CD14-positive monocyte (primary cell): ENCODE measurements at regions not wholly inside any gene's neighbourhood (a gene's known extent, or its start where the extent isn't known, plus 50 kb on each side); places are given as distances from the start of the nearest gene placed in this dataset.

Experiments used
- DNase-seq, 3 donors: peaks; one replicate each; pipeline ENCODE4 v3.0.0-alpha.2; 2011 to 2022
- H2AFZ ChIP-seq: 2 replicates; pipeline ENCODE4 v1.6.0; 2012; ENCODE audit warnings: mild to moderate bottlenecking, low read depth, low read length, inconsistent platforms; ENCODE audit not compliant: insufficient read depth, poor library complexity, severe bottlenecking
- H3K27ac ChIP-seq, 2 donors: 1 replicate in 1 of 2; 2 replicates in 1 of 2; pipeline ENCODE4 v1.5.1; 2012 to 2013; ENCODE audit warnings: low read length in 2 of 2, control low read depth in 1 of 2, inconsistent platforms in 1 of 2, low read depth in 1 of 2, mild to moderate bottlenecking in 1 of 2
- H3K27me3 ChIP-seq, 2 donors: one replicate each; pipeline versions ENCODE4 v1.6.0 to v1.6.1; 2011 to 2013; ENCODE audit warnings: low read length in 2 of 2; ENCODE audit not compliant: control insufficient read depth in 2 of 2, insufficient read depth in 2 of 2
- H3K36me3 ChIP-seq, 2 donors: replicated peaks in 1 of 2; 1 replicate in 1 of 2; 2 replicates in 1 of 2; pipeline versions ENCODE4 v1.5.1 to v1.6.1; 2012 to 2013; ENCODE audit warnings: low read length in 2 of 2, control low read depth in 1 of 2, inconsistent platforms in 1 of 2, mild to moderate bottlenecking in 1 of 2; ENCODE audit not compliant: insufficient read depth in 2 of 2, control insufficient read depth in 1 of 2
- H3K4me1 ChIP-seq, 2 donors: 1 replicate in 1 of 2; 2 replicates in 1 of 2; pipeline versions ENCODE4 v1.5.1 to v1.6.1; 2012 to 2013; ENCODE audit warnings: low read length in 2 of 2, control low read depth in 1 of 2, inconsistent platforms in 1 of 2, mild to moderate bottlenecking in 1 of 2, moderate library complexity in 1 of 2; ENCODE audit not compliant: insufficient read depth in 2 of 2, control insufficient read depth in 1 of 2
- H3K4me2 ChIP-seq: replicated peaks from 2 replicates; pipeline ENCODE3; 2012; ENCODE audit warnings: low read length, moderate library complexity, mild to moderate bottlenecking; ENCODE audit not compliant: poor library complexity, severe bottlenecking; ENCODE audit errors: extremely low read depth
- H3K4me3 ChIP-seq, 3 experiments: fragments of 200-600 bp in 1 of 3; sonication (generic) in 1 of 3; replicated peaks in 1 of 3; 1 replicate in 2 of 3; 2 replicates in 1 of 3; pipeline ENCODE4 v1.5.1; 2011 to 2013; ENCODE audit warnings: low read length in 3 of 3, mild to moderate bottlenecking in 3 of 3, control low read depth in 2 of 3, low read depth in 2 of 3, inconsistent platforms in 1 of 3, moderate library complexity in 1 of 3
- H3K79me2 ChIP-seq: 2 replicates; pipeline ENCODE4 v1.6.0; 2012; ENCODE audit warnings: mild to moderate bottlenecking, control low read depth, inconsistent platforms, low read length, moderate library complexity; ENCODE audit not compliant: insufficient read depth
- H3K9ac ChIP-seq: 2 replicates; pipeline ENCODE4 v1.6.0; 2017; ENCODE audit warnings: low read length, mild to moderate bottlenecking; ENCODE audit not compliant: insufficient read depth, poor library complexity, severe bottlenecking
- H3K9me3 ChIP-seq, 2 donors: replicated peaks in 1 of 2; 1 replicate in 1 of 2; 2 replicates in 1 of 2; pipeline versions ENCODE4 v1.5.1 to v1.6.1; 2012 to 2013; ENCODE audit warnings: low read length in 2 of 2, control low read depth in 1 of 2; ENCODE audit not compliant: control insufficient read depth in 1 of 2, insufficient read depth in 1 of 2
- H4K20me1 ChIP-seq: 2 replicates; pipeline ENCODE4 v1.6.0; 2012; ENCODE audit warnings: mild to moderate bottlenecking, low read length, control low read depth, moderate library complexity; ENCODE audit not compliant: insufficient read depth
- H3K27ac Mint-ChIP-seq, 7 donors: one replicate each; pipeline ENCODE4 v1.8.0; 2020; ENCODE audit warnings: mild to moderate bottlenecking in 7 of 7, mixed read lengths in 7 of 7, moderate library complexity in 6 of 7, inconsistent platforms in 2 of 7
- H3K27me3 Mint-ChIP-seq, 3 donors: one replicate each; pipeline ENCODE4 v1.8.0; 2021 to 2022; ENCODE audit warnings: low read depth in 3 of 3, mild to moderate bottlenecking in 3 of 3, mixed read lengths in 3 of 3, moderate library complexity in 3 of 3, inconsistent platforms in 1 of 3
- H3K36me3 Mint-ChIP-seq, 2 donors: one replicate each; pipeline ENCODE4 v1.8.0; 2020; ENCODE audit warnings: mixed read lengths in 2 of 2, inconsistent platforms in 1 of 2, mild to moderate bottlenecking in 1 of 2
- H3K4me1 Mint-ChIP-seq: one replicate; pipeline ENCODE4 v1.8.0; 2020; ENCODE audit warnings: mild to moderate bottlenecking, mixed read lengths
- H3K4me3 Mint-ChIP-seq, 2 donors: one replicate each; pipeline ENCODE4 v1.8.0; 2020; ENCODE audit warnings: mild to moderate bottlenecking in 2 of 2, mixed read lengths in 2 of 2, moderate library complexity in 1 of 2
- H3K9me3 Mint-ChIP-seq, 7 donors: one replicate each; pipeline ENCODE4 v1.8.0; 2020 to 2022; ENCODE audit warnings: mixed read lengths in 7 of 7, mild to moderate bottlenecking in 6 of 7, moderate library complexity in 6 of 7, inconsistent platforms in 2 of 7
- CTCF ChIP-seq: fragments of 200-600 bp; IDR thresholded peaks from one replicate; pipeline ENCODE4 v1.8.0; 2022; ENCODE audit warnings: antibody characterized with exemption, mild to moderate bottlenecking
- WGBS: methylation state at CpG from one replicate; pipeline ENCODE4 v1.1.5; 2013; ENCODE audit warnings: missing lambda C conversion rate; ENCODE audit not compliant: insufficient coverage; 5-methylcytosine and 5-hydroxymethylcytosine counted together
- intact Hi-C, 2 donors: fragments of 100-400 bp; cut with micrococcal nuclease; formaldehyde crosslinking; loops; one replicate each; pipeline versions ENCODE4 v1.15.0 to v1.15.1; 2023

GRCh38 chr1:114322734-114323133 lies 169.1 kb upstream of the SYT6 start:
- Mint-ChIP-seq H3K9me3 (peaks cover 0 to 5% (median 0%) of the 10 kb centered on the region in 7 donors), H3K4me1 (no peaks in the 10 kb centered on the region), H3K4me3 (no peak overlapping the region), H3K27me3 (peaks cover under 1 to 8% (median 6%) of the 10 kb centered on the region in 3 donors), H3K27ac (peak overlapping the region in 1 of 7 donors; percentile 8), H3K36me3 (no peaks in the 10 kb centered on the region)
- Histone ChIP-seq H3K4me2 (no peak overlapping the region), H3K79me2 (no peaks in the 10 kb centered on the region), H3K9ac (no peak overlapping the region), H3K4me3 (no peak overlapping the region), H3K27me3 (peaks cover 0 to 3% of the 10 kb centered on the region in 2 donors), H3K4me1 (no peaks in the 10 kb centered on the region), H3K9me3 (no peaks in the 10 kb centered on the region), H2AFZ (no peak overlapping the region), H3K27ac (no peak overlapping the region), H3K36me3 (no peaks in the 10 kb centered on the region), H4K20me1 (no peaks in the 10 kb centered on the region)
- DNase-seq, result no peak
- intact Hi-C loops, result no loop called here
- TF ChIP-seq CTCF, result no peak
- WGBS, result 40% methylated on average over 1 of the region's 2 CpGs

- Mint-ChIP-seq H3K4me3 (no peak overlapping the region), H3K27me3 (peaks cover 2 to 13% (median 6%) of the 10 kb centered on the region in 3 donors), H3K36me3 (no peaks in the 10 kb centered on the region), H3K9me3 (peaks cover 0 to 5% (median 0%) of the 10 kb centered on the region in 7 donors), H3K27ac (no peak overlapping the region), H3K4me1 (no peaks in the 10 kb centered on the region)
- intact Hi-C loops, result no loop called here
- Histone ChIP-seq H2AFZ (no peak overlapping the region), H4K20me1 (no peaks in the 10 kb centered on the region), H3K36me3 (no peaks in the 10 kb centered on the region), H3K27me3 (peaks cover 0 to 3% of the 10 kb centered on the region in 2 donors), H3K4me2 (no peak overlapping the region), H3K9ac (no peak overlapping the region), H3K79me2 (no peaks in the 10 kb centered on the region), H3K4me1 (no peaks in the 10 kb centered on the region), H3K27ac (no peak overlapping the region), H3K4me3 (no peak overlapping the region), H3K9me3 (no peaks in the 10 kb centered on the region)
- WGBS, result 96% methylated on average over 3 of the region's 3 CpGs
- DNase-seq, result no peak
- TF ChIP-seq CTCF, result no peak
These were observed 168.5 kb upstream of the SYT6 start for GRCh38 chr1:114322207-114322606.
